Caco-2 (cell line): ENCODE measurements at regions not wholly inside any gene's neighbourhood (a gene's known extent, or its start where the extent isn't known, plus 50 kb on each side); places are given as distances from the start of the nearest gene placed in this dataset.

Source experiments
- BruUV-seq: library from RNA; stranded (reverse); fragments of 400-500 nt; replicated peaks from 2 replicates; lab custom pipeline; 2021; lab: Mats Ljungman, UMichigan
- CTCF ChIA-PET: fragments of 300-600 bp; sonication (Branson Sonifier 250); formaldehyde crosslinking; loops from one replicate; lab custom pipeline; 2022; ENCODE audit warnings: antibody characterized with exemption; lab: Charles Lee
- POLR2A ChIA-PET: fragments of 300-600 bp; sonication (Branson Sonifier 250); formaldehyde crosslinking; loops from one replicate; lab custom pipeline; 2022; ENCODE audit warnings: antibody characterized with exemption; lab: Charles Lee
- DNase-seq, 2 experiments: peaks; one replicate each; pipeline versions ENCODE4 v3.0.0 to v3.0.0-alpha.2; 2020 to 2022
- H3K27me3 ChIP-seq: replicated peaks from 2 replicates; pipeline ENCODE4 v1.6.0; 2011; ENCODE audit warnings: low read length; ENCODE audit not compliant: control insufficient read depth, insufficient read depth
- H3K36me3 ChIP-seq: 2 replicates; pipeline ENCODE4 v1.5.1; 2011; ENCODE audit warnings: low read length; ENCODE audit not compliant: control insufficient read depth, insufficient read depth
- H3K4me1 ChIP-seq: fragments of 250-450 bp; sonication (Bioruptor Pico); 2 replicates; pipeline ENCODE4 v1.5.1; 2020; ENCODE audit warnings: mild to moderate bottlenecking
- H3K4me3 ChIP-seq: 2 replicates; pipeline ENCODE4 v1.5.1; 2011; ENCODE audit warnings: low read depth, mild to moderate bottlenecking, control low read depth, low read length
- H3K9me3 ChIP-seq: fragments of 250-450 bp; sonication (Bioruptor Pico); 2 replicates; pipeline ENCODE4 v1.5.1; 2020; ENCODE audit warnings: mild to moderate bottlenecking, moderate library complexity
- H3K27ac Mint-ChIP-seq: one replicate; pipeline ENCODE4 v1.8.0; 2022; ENCODE audit warnings: mixed read lengths; ENCODE audit not compliant: unreplicated experiment
- H3K27me3 Mint-ChIP-seq: one replicate; pipeline ENCODE4 v1.8.0; 2022; ENCODE audit warnings: mixed read lengths; ENCODE audit not compliant: insufficient read depth, unreplicated experiment
- H3K36me3 Mint-ChIP-seq: one replicate; pipeline ENCODE4 v1.8.0; 2022; ENCODE audit warnings: mild to moderate bottlenecking, mixed read lengths; ENCODE audit not compliant: insufficient read depth, unreplicated experiment
- H3K4me1 Mint-ChIP-seq: one replicate; pipeline ENCODE4 v1.8.0; 2022; ENCODE audit warnings: low read depth, mixed read lengths; ENCODE audit not compliant: unreplicated experiment
- H3K4me3 Mint-ChIP-seq: one replicate; pipeline ENCODE4 v1.8.0; 2022; ENCODE audit warnings: mild to moderate bottlenecking, moderate library complexity, mixed read lengths; ENCODE audit not compliant: unreplicated experiment
- H3K9me3 Mint-ChIP-seq: one replicate; pipeline ENCODE4 v1.8.0; 2022; ENCODE audit warnings: mixed read lengths; ENCODE audit not compliant: unreplicated experiment
- CTCF ChIP-seq, 2 experiments: fragments of 200-600 bp in 1 of 2; IDR thresholded peaks; 1 replicate in 1 of 2; 2 replicates in 1 of 2; pipeline versions ENCODE4 v1.5.1 to v1.8.0; 2011 to 2022; ENCODE audit warnings: antibody characterized with exemption in 1 of 2, control low read depth in 1 of 2, inconsistent platforms in 1 of 2, low read depth in 1 of 2, low read length in 1 of 2, mild to moderate bottlenecking in 1 of 2, moderate library complexity in 1 of 2; ENCODE audit not compliant: insufficient read depth in 1 of 2, severe bottlenecking in 1 of 2, unreplicated experiment in 1 of 2
- intact Hi-C: fragments of 100-400 bp; cut with micrococcal nuclease; formaldehyde crosslinking; loops from one replicate; pipeline ENCODE4 v1.10.0; 2022; ENCODE audit not compliant: unreplicated experiment

DNA sequence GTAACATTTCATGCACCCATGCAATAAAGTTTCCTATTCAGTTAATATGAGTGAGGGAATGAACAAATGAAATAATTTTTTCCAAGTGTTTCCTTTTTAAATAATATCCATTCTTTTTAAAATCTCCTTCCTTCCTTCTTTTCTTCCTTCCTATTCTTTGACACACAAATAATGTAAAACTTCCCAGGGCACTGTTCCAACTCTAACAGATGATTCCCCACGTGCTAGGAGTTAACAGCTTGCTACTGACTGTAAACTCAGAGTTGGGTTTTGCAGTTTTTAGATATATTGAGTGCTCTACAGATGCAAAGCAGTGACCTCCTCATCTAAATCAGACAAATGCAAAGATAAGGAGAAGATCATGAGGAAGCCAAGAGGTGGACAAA, 54.0 kb upstream of the POU2F1 start:
- peaks cover 15% of the 10 kb centered on the region for H3K4me1 Mint-ChIP-seq
- H3K4me3 ChIP-seq: no peak overlapping the region
- H3K4me3 Mint-ChIP-seq: peak overlapping the region; percentile 5
- no peaks in the 10 kb centered on the region for H3K27me3 Mint-ChIP-seq
- POLR2A ChIA-PET: interaction anchor here (1.0 to 1.5 kb wide), 2 partner anchors 53 to 54 kb away, joined by 3 to 4 read pairs; partner anchors contain the start of gene POU2F1
- H3K9me3 Mint-ChIP-seq: peaks cover 38% of the 10 kb centered on the region
- no peak for DNase-seq
- H3K36me3 ChIP-seq: no peaks in the 10 kb centered on the region
- no peak overlapping the region for H3K27ac Mint-ChIP-seq
- TF ChIP-seq CTCF (IDR thresholded peaks at IDR 0.05; ENCODE audit: insufficient read depth in 1 of 2, low read depth in 1 of 2, low read length in 1 of 2, severe bottlenecking in 1 of 2, unreplicated experiment in 1 of 2): no peak
- peaks cover 17% of the 10 kb centered on the region for H3K4me1 ChIP-seq
- peaks cover 9% of the 10 kb centered on the region for H3K36me3 Mint-ChIP-seq
- CTCF ChIA-PET: interaction anchor here (2.3 kb wide), 1 partner anchor 54 kb away, joined by 13 read pairs; the partner anchor contains the start of gene POU2F1
- H3K27me3 ChIP-seq: no peaks in the 10 kb centered on the region
- peaks cover 12% of the 10 kb centered on the region for H3K9me3 ChIP-seq
- BruUV-seq: no TSS peak
- intact Hi-C loops: no loop called here

DNA sequence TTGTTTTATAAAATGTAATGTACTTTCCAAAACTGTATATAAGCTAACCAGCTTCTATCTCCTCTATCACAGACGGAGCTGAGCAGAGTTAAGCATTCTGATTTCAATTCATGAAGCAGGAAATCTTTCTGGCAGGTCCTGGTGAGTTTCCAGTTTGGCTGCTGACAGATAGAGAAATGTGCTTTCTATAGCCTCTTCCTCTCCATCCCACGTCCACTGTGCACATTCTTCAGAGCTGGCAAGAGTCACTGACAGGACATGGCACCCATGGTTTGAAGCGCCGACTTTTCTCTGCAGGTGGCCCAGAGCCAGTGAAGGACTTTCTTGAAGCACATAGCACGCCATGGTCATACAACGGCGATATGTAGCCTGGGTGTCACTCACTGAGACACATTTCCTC, 52.3 kb upstream of the POU2F1 start:
- H3K4me3 Mint-ChIP-seq: no peak overlapping the region
- H3K36me3 ChIP-seq: no peaks in the 10 kb centered on the region
- intact Hi-C loops: no loop called here
- H3K4me3 ChIP-seq: no peak overlapping the region
- TF ChIP-seq CTCF (IDR thresholded peaks at IDR 0.05; ENCODE audit: insufficient read depth in 1 of 2, low read depth in 1 of 2, low read length in 1 of 2, severe bottlenecking in 1 of 2, unreplicated experiment in 1 of 2): no peak
- no TSS peak for BruUV-seq
- ChIA-PET CTCF (no interaction called here), POLR2A (no interaction called here)
- H3K36me3 Mint-ChIP-seq: no peaks in the 10 kb centered on the region
- peaks cover 10% of the 10 kb centered on the region for H3K4me1 Mint-ChIP-seq
- DNase-seq: no peak
- H3K4me1 ChIP-seq: no peaks in the 10 kb centered on the region
- H3K9me3 Mint-ChIP-seq: peaks cover 26% of the 10 kb centered on the region
- H3K27me3 Mint-ChIP-seq: no peaks in the 10 kb centered on the region
- H3K27ac Mint-ChIP-seq: no peak overlapping the region
- H3K9me3 ChIP-seq: peaks cover 12% of the 10 kb centered on the region; the same call in 1 of the 2 replicates
- H3K27me3 ChIP-seq: no peaks in the 10 kb centered on the region

GRCh38 chr1:167169642-167170041, 51.0 kb upstream of the POU2F1 start:
- no TSS peak for BruUV-seq
- no peaks in the 10 kb centered on the region for H3K36me3 ChIP-seq
- ChIA-PET POLR2A (no interaction called here), CTCF (no interaction called here)
- Mint-ChIP-seq H3K9me3 (peaks cover 26% of the 10 kb centered on the region), H3K27me3 (no peaks in the 10 kb centered on the region), H3K4me3 (no peak overlapping the region), H3K4me1 (peaks cover 15% of the 10 kb centered on the region), H3K36me3 (no peaks in the 10 kb centered on the region), H3K27ac (no peak overlapping the region)
- H3K4me1 ChIP-seq: no peaks in the 10 kb centered on the region
- intact Hi-C loops: no loop called here
- H3K9me3 ChIP-seq: peaks cover 12% of the 10 kb centered on the region; the same call in 1 of the 2 replicates
- no peaks in the 10 kb centered on the region for H3K27me3 ChIP-seq
- DNase-seq: no peak
- TF ChIP-seq CTCF (IDR thresholded peaks at IDR 0.05; ENCODE audit: insufficient read depth in 1 of 2, low read depth in 1 of 2, low read length in 1 of 2, severe bottlenecking in 1 of 2, unreplicated experiment in 1 of 2): no peak
- no peak overlapping the region for H3K4me3 ChIP-seq
